CD4-positive, alpha-beta T cell (primary cell): ENCODE measurements at regions not wholly inside any gene's neighbourhood (a gene's known extent, or its start where the extent isn't known, plus 50 kb on each side); places are given as distances from the start of the nearest gene placed in this dataset.

Experiments used
- ATAC-seq: fragments of 200-7000 bp; cut with Tn5 transposase; one replicate; pipeline ENCODE4 v1.10.0; 2022; ENCODE audit warnings: mild to moderate bottlenecking; ENCODE audit not compliant: poor library complexity
- CTCF ChIA-PET: fragments of 350-600 bp; sonication (Branson Sonifier 250); formaldehyde crosslinking; loops from one replicate; lab custom pipeline; 2021; ENCODE audit warnings: antibody characterized with exemption, inconsistent platforms; lab: Charles Lee
- POLR2A ChIA-PET: fragments of 350-600 bp; sonication (Branson Sonifier 250); formaldehyde crosslinking; loops from one replicate; lab custom pipeline; 2021; ENCODE audit warnings: antibody characterized with exemption, inconsistent platforms; lab: Charles Lee
- DNase-seq, 14 experiments: peaks; one replicate each; pipeline ENCODE4 v3.0.0-alpha.2; 2013 to 2020; ENCODE audit warnings: mixed read lengths in 2 of 14
- H3K27ac ChIP-seq, 2 donors: one replicate each; pipeline versions ENCODE4 v1.5.1 to v1.7.0; 2013; ENCODE audit warnings: low read length in 2 of 2, low read depth in 1 of 2, mild to moderate bottlenecking in 1 of 2
- H3K27me3 ChIP-seq, 2 experiments: 1 replicate in 1 of 2; 2 replicates in 1 of 2; pipeline versions ENCODE4 v1.6.1 to v1.7.0; 2013; ENCODE audit warnings: low read length in 2 of 2, control low read depth in 1 of 2, mild to moderate bottlenecking in 1 of 2, moderate library complexity in 1 of 2; ENCODE audit not compliant: insufficient read depth in 2 of 2, control insufficient read depth in 1 of 2
- H3K36me3 ChIP-seq: one replicate; pipeline ENCODE4 v1.6.1; 2013; ENCODE audit warnings: low read length, control low read depth; ENCODE audit not compliant: insufficient read depth
- H3K4me1 ChIP-seq: one replicate; pipeline ENCODE4 v1.6.1; 2013; ENCODE audit warnings: low read length, control low read depth; ENCODE audit not compliant: insufficient read depth
- H3K4me3 ChIP-seq: one replicate; pipeline ENCODE4 v1.5.1; 2013; ENCODE audit warnings: mild to moderate bottlenecking, low read length, moderate library complexity
- H3K9me3 ChIP-seq, 2 experiments: 1 replicate in 1 of 2; 2 replicates in 1 of 2; pipeline versions ENCODE4 v1.6.1 to v1.7.0; 2013; ENCODE audit warnings: low read length in 2 of 2, mild to moderate bottlenecking in 2 of 2, control low read depth in 1 of 2, moderate library complexity in 1 of 2; ENCODE audit not compliant: control insufficient read depth in 1 of 2, insufficient read depth in 1 of 2
- H3K27ac Mint-ChIP-seq: one replicate; pipeline ENCODE4 v1.8.0; 2020; ENCODE audit warnings: mixed read lengths
- H3K27me3 Mint-ChIP-seq: one replicate; pipeline ENCODE4 v1.8.0; 2021; ENCODE audit warnings: mixed read lengths
- H3K36me3 Mint-ChIP-seq: one replicate; pipeline ENCODE4 v1.8.0; 2021; ENCODE audit warnings: low read depth, mixed read lengths
- H3K4me1 Mint-ChIP-seq: one replicate; pipeline ENCODE4 v1.8.0; 2021; ENCODE audit warnings: low read depth, mixed read lengths
- H3K4me3 Mint-ChIP-seq: one replicate; pipeline ENCODE4 v1.8.0; 2020; ENCODE audit warnings: mild to moderate bottlenecking, mixed read lengths
- H3K9me3 Mint-ChIP-seq: one replicate; pipeline ENCODE4 v1.8.0; 2020; ENCODE audit warnings: mixed read lengths
- CTCF ChIP-seq: fragments of 200-600 bp; IDR thresholded peaks from one replicate; pipeline ENCODE4 v1.8.0; 2022; ENCODE audit warnings: antibody characterized with exemption, mild to moderate bottlenecking
- intact Hi-C, 2 experiments: fragments of 100-400 bp; cut with DNase I in 1 of 2; cut with micrococcal nuclease in 1 of 2; formaldehyde crosslinking; loops; one replicate each; pipeline versions ENCODE4 v1.15.1 to v1.9.0; 2023 to 2025; cut with DNase I, micrococcal nuclease

DNA sequence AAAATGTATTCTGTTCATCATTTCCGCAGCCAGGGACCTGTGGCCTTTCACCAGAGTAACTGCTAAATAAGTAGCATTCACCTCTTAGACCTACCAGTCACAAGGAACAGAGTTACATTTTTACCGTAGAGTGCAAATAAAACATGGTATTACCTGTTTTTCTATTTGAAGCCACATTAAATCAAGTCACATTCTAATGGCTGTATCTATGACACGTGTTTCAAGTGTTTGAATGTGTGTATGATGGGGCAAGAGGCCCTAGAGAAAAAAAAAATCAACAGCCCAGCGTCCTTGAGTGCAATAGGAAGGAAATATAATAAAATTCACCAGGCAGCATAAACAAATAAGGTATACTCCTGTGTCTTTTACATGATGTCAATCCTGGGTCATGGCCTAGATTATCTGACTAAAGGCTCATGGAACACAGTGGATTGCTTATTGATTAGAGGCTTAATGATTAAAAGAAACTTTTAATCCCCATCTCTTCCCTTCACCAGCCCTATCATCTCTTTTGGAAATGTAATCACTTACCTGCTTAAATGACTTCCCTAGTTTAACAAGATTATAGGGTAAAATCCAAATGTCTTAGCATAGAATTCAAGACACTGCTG is 168.7 kb upstream of the CDH5 start:
- intact Hi-C loops = no loop called here
- Histone ChIP-seq H3K4me1 (no peaks in the 10 kb centered on the region), H3K36me3 (no peaks in the 10 kb centered on the region), H3K27ac (no peak overlapping the region), H3K27me3 (peaks cover 0 to 3% of the 10 kb centered on the region in 2 experiments), H3K4me3 (no peak overlapping the region), H3K9me3 (no peaks in the 10 kb centered on the region)
- no peaks in the 10 kb centered on the region for H3K4me1 Mint-ChIP-seq
- H3K27me3 Mint-ChIP-seq = peaks cover 14% of the 10 kb centered on the region
- no peak for ATAC-seq
- CTCF ChIA-PET = no interaction called here
- POLR2A ChIA-PET = no interaction called here
- DNase-seq = no peak
- H3K9me3 Mint-ChIP-seq = no peaks in the 10 kb centered on the region
- TF ChIP-seq CTCF = no peak
- H3K27ac Mint-ChIP-seq = no peak overlapping the region
- H3K4me3 Mint-ChIP-seq = no peak overlapping the region
- H3K36me3 Mint-ChIP-seq = no peaks in the 10 kb centered on the region

GRCh38 chr16:66196770-66197169 is 169.7 kb upstream of the CDH5 start:
- ChIA-PET POLR2A (no interaction called here), CTCF (no interaction called here)
- Mint-ChIP-seq H3K27ac (no peak overlapping the region), H3K9me3 (no peaks in the 10 kb centered on the region), H3K4me1 (no peaks in the 10 kb centered on the region), H3K27me3 (peaks cover 14% of the 10 kb centered on the region), H3K4me3 (no peak overlapping the region), H3K36me3 (no peaks in the 10 kb centered on the region)
- TF ChIP-seq CTCF = no peak
- no peak for DNase-seq
- H3K4me1 ChIP-seq = no peaks in the 10 kb centered on the region
- H3K4me3 ChIP-seq = no peak overlapping the region
- H3K27me3 ChIP-seq = peaks cover 0 to 3% of the 10 kb centered on the region in 2 experiments
- intact Hi-C loops = no loop called here
- ATAC-seq = no peak
- H3K27ac ChIP-seq = no peak overlapping the region
- no peaks in the 10 kb centered on the region for H3K36me3 ChIP-seq
- H3K9me3 ChIP-seq = no peaks in the 10 kb centered on the region

GRCh38 chr16:66194866-66195265 is 171.6 kb upstream of the CDH5 start:
- no peak overlapping the region for H3K27ac ChIP-seq
- ChIA-PET POLR2A (no interaction called here), CTCF (no interaction called here)
- peaks cover 5 to 9% of the 10 kb centered on the region in 2 experiments for H3K27me3 ChIP-seq
- H3K36me3 ChIP-seq = no peaks in the 10 kb centered on the region
- Mint-ChIP-seq H3K27ac (no peak overlapping the region), H3K27me3 (peaks cover 19% of the 10 kb centered on the region), H3K4me3 (no peak overlapping the region), H3K4me1 (no peaks in the 10 kb centered on the region), H3K36me3 (no peaks in the 10 kb centered on the region), H3K9me3 (no peaks in the 10 kb centered on the region)
- ATAC-seq = no peak
- H3K9me3 ChIP-seq = no peaks in the 10 kb centered on the region
- no peaks in the 10 kb centered on the region for H3K4me1 ChIP-seq
- intact Hi-C loops = no loop called here
- no peak overlapping the region for H3K4me3 ChIP-seq
- no peak for DNase-seq
- TF ChIP-seq CTCF = no peak
